ENCODE measurements at regions not wholly inside any gene's neighbourhood (a gene's known extent, or its start where the extent isn't known, plus 50 kb on each side); places are given as distances from the start of the nearest gene placed in this dataset.

- Histone ChIP-seq H2BK120ac (ENCODE audit: low read depth, low read length) (no peak overlapping the region), H2AK5ac (ENCODE audit: low read depth, low read length) (no peak overlapping the region), H4K5ac (ENCODE audit: low read depth, low read length) (no peak overlapping the region), H3K56ac (ENCODE audit: extremely low read depth, insufficient read depth, low read length) (no peak overlapping the region), H4K20me1 (ENCODE audit: insufficient read depth, low read length) (no peaks in the 10 kb centered on the region), H3K27me3 (ENCODE audit: control insufficient read depth, insufficient read depth, low read length) (no peaks in the 10 kb centered on the region), H3K9me1 (ENCODE audit: insufficient read depth, low read length) (no peaks in the 10 kb centered on the region), H3K14ac (replicated peaks; ENCODE audit: low read depth, low read length) (no peak overlapping the region), H3K23ac (ENCODE audit: low read depth, low read length) (no peak overlapping the region), H4K91ac (ENCODE audit: insufficient read depth, low read depth, low read length) (no peak overlapping the region), H3K18ac (ENCODE audit: low read depth, low read length) (no peak overlapping the region), H2AFZ (replicated peaks; ENCODE audit: low read length, poor library complexity) (no peak overlapping the region), H3K4me3 (ENCODE audit: insufficient read depth, low read depth, low read length) (no peak overlapping the region), H2BK15ac (ENCODE audit: low read depth, low read length) (no peak overlapping the region), H3K9me3 (ENCODE audit: control insufficient read depth, insufficient read depth, low read length) (peaks cover 2% of the 10 kb centered on the region; the same call in 1 of the 2 replicates), H2BK5ac (ENCODE audit: low read depth, low read length, poor library complexity, severe bottlenecking) (no peak overlapping the region), H3K9ac (ENCODE audit: low read depth, low read length) (no peak overlapping the region), H3K4me1 (ENCODE audit: control insufficient read depth, insufficient read depth, low read length) (no peaks in the 10 kb centered on the region), H3K36me3 (ENCODE audit: control insufficient read depth, insufficient read depth, low read length) (no peaks in the 10 kb centered on the region), H3K27ac (ENCODE audit: insufficient read depth, low read length) (no peak overlapping the region), H3K4ac (ENCODE audit: low read depth, low read length) (no peak overlapping the region), H3K79me1 (ENCODE audit: low read depth in 1 of 2, low read length in 2 of 2) (no peaks in the 10 kb centered on the region), H2AK9ac (replicated peaks; ENCODE audit: low read depth, low read length, poor library complexity) (no peak overlapping the region), H2BK20ac (ENCODE audit: low read depth, low read length) (no peak overlapping the region), H3K4me2 (ENCODE audit: low read depth, low read length) (no peak overlapping the region), H4K8ac (ENCODE audit: low read depth in 2 of 2, low read length in 2 of 2) (no peak overlapping the region)
- ChIA-PET POLR2A (ENCODE audit: unreplicated experiment) (no interaction called here), CTCF (no interaction called here)
- intact Hi-C loops (cut with micrococcal nuclease) = no loop called here
- dilution Hi-C loops (cut with HindIII; ENCODE audit: low sequenced_read_pairs, unreplicated experiment) = no loop called here
- TF ChIP-seq SMC3 (IDR thresholded peaks at IDR 0.05; ENCODE audit: low read depth, low read length) (no peak), MAZ (IDR thresholded peaks at IDR 0.05; ENCODE audit: borderline replicate concordance, low read depth, low read length) (no peak), NFE2L2 (IDR thresholded peaks at IDR 0.05; ENCODE audit: low read depth, low read length) (no peak), RAD21 (IDR thresholded peaks at IDR 0.05; ENCODE audit: low read length) (no peak), CEBPB (IDR thresholded peaks at IDR 0.05; ENCODE audit: low read depth, low read length) (no peak), CHD1 (IDR thresholded peaks at IDR 0.05; ENCODE audit: low read depth, low read length) (no peak), RCOR1 (IDR thresholded peaks at IDR 0.05; ENCODE audit: insufficient replicate concordance, low read length) (no peak), ELK1 (IDR thresholded peaks at IDR 0.05; ENCODE audit: borderline replicate concordance, low read depth, low read length) (no peak), RFX5 (IDR thresholded peaks at IDR 0.05; ENCODE audit: low read depth, low read length) (no peak), BHLHE40 (IDR thresholded peaks at IDR 0.05; ENCODE audit: low read depth, low read length) (no peak), FOS (IDR thresholded peaks at IDR 0.05; ENCODE audit: low read depth, low read length) (no peak), CTCF (conservative IDR thresholded peaks at IDR 0.05; ENCODE audit: low read depth, low read length) (no peak), USF2 (IDR thresholded peaks at IDR 0.05; ENCODE audit: low read depth, low read length) (no peak), POLR2A (IDR thresholded peaks at IDR 0.05; ENCODE audit: low read depth, low read length) (no peak), MAFK (IDR thresholded peaks at IDR 0.05; ENCODE audit: low read depth, low read length) (no peak), MXI1 (IDR thresholded peaks at IDR 0.05; ENCODE audit: borderline replicate concordance, low read depth, low read length) (no peak)
- DNase-seq = no peak
- BruUV-seq (replicated peaks) = no TSS peak
- in situ Hi-C loops (cut with MboI; ENCODE audit: low sequenced_read_pairs) = no loop called here
- ATAC-seq (ENCODE audit: low read depth) = no peak
- 90% methylated on average over 1 of the region's 1 CpG; no CpG with 5 or more reads in 1 of the 2 experiments for WGBS, 2 experiments (ENCODE audit: extremely low coverage in 2 of 2, insufficient read length in 1 of 2)
Observed at GRCh38 chr10:107619139-107619538, 454.6 kb upstream of the SORCS1 start.

All from IMR-90 (cell line).